ENCODE measurements at regions not wholly inside any gene's neighbourhood (a gene's known extent, or its start where the extent isn't known, plus 50 kb on each side); places are given as distances from the start of the nearest gene placed in this dataset.

DNA sequence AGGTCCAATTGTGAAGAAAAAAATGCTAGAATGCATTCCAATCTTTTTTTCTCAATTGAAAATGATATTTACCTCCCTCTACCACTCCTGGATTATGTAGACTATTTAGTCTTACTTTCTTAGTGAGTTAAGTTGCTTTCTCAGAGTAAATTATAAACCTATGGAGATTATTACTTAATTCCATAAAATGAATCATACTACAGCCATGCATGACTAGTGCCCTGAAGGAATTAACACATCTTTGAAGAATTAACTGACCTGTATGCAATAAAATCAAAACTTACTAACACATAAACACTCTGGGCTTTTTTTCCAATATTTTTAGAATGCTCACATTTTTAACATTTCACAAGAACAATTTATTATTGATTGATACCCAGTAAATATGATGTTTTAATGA, 379.4 kb upstream of the DACH1 start:
- TF ChIP-seq POLR2A (IDR thresholded peaks at IDR 0.05; ENCODE audit: low read length) (no peak), GATA1 (IDR thresholded peaks at IDR 0.05; ENCODE audit: low read depth, low read length) (no peak)

All from erythroblast (primary cell).